ENCODE measurements at regions not wholly inside any gene's neighbourhood (a gene's known extent, or its start where the extent isn't known, plus 50 kb on each side); places are given as distances from the start of the nearest gene placed in this dataset.

- no peak for TF ChIP-seq CTCF (IDR thresholded peaks at IDR 0.05; ENCODE audit: insufficient read depth, low read depth, low read length, missing control alignments)
- H3K4me3 ChIP-seq (ENCODE audit: low read depth, low read length) = no peak overlapping the region
- DNase-seq (ENCODE audit: low read depth) = no peak
Observed at GRCh38 chr13:86559901-86560300, 760.7 kb upstream of the SLITRK6 start.

GRCh38 chr13:86562866-86563265 lies 763.6 kb upstream of the SLITRK6 start:
- no peak for DNase-seq (ENCODE audit: low read depth)
- no peak overlapping the region for H3K4me3 ChIP-seq (ENCODE audit: low read depth, low read length)
- no peak for TF ChIP-seq CTCF (IDR thresholded peaks at IDR 0.05; ENCODE audit: insufficient read depth, low read depth, low read length, missing control alignments)

DNA sequence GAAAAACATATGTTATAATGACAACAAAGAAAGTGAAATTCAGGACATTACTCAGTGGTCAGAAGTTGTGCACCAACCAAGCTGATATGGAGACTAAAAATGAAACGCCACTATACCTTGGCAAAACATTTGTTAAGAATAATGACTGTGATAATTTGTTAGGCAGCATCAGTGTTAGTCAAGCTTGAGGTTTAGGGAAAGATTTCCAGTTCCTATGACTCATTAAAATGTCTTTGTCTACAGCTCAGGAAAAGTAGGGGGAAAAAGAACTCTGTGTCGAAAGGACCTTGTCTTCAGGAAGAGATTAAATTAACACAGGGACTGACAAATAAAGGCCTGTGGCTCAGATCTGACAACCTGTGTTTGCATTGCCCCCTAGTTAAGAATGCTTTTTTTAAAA lies 764.1 kb upstream of the SLITRK6 start:
- H3K4me3 ChIP-seq (ENCODE audit: low read depth, low read length) = no peak overlapping the region
- TF ChIP-seq CTCF (IDR thresholded peaks at IDR 0.05; ENCODE audit: insufficient read depth, low read depth, low read length, missing control alignments) = no peak
- no peak for DNase-seq (ENCODE audit: low read depth)

DNA sequence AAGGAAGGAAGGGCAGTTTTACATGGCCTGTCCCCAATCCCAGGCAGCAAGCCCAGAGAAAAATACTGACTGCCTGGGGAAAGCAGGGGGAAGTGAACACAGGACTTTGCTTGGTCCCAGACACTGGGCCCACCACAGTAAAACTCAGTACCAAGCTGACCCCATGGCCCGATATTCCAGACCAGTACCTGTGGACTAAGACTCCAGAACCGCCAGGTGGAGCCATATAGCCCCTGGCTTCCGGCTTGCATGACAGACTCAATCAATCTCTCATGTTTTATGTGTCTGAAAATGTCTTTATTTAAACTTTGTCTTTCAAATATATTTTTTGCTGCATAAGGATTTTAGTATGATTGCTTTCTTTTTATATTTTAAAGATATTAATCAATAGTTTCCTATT lies 767.9 kb upstream of the SLITRK6 start:
- H3K4me3 ChIP-seq (ENCODE audit: low read depth, low read length) = no peak overlapping the region
- DNase-seq (ENCODE audit: low read depth) = no peak
- TF ChIP-seq CTCF (IDR thresholded peaks at IDR 0.05; ENCODE audit: insufficient read depth, low read depth, low read length, missing control alignments) = no peak

DNA sequence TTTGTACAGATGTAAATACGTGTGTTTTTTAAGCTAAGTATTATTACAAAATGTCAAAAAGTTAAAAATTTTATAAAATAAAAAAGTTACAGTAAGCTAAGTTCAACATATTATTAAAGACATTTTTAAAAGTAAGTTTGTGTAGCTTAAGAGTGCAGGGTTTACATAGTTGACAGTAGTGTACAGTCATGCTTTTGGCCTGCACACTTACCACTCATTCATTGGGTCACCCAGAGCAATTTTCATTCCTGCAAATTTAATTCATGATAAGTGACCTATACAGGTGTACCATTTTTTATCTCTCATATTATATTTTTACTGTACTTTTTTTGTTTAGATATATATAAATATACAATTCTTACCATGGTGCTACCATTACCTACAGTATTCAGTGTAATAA lies 769.9 kb upstream of the SLITRK6 start:
- no peak overlapping the region for H3K4me3 ChIP-seq (ENCODE audit: low read depth, low read length)
- no peak for TF ChIP-seq CTCF (IDR thresholded peaks at IDR 0.05; ENCODE audit: insufficient read depth, low read depth, low read length, missing control alignments)
- no peak for DNase-seq (ENCODE audit: low read depth)

DNA sequence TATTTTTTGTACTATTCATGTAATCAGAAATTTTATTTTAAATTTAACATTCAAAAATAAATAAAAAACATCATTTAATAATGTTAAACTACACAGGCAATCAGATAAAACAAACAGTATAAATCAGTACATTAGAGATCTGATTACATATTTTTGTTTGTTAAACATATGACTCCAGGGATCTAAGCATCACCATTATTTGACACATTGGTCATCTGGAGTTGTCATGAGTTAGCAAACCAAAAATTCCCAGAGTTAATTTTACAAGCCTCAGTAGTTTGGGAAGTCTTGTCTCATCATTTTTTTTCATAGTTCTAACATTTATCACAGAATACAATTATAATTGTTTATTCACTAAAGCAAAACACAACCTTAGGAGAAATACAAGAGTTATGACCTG lies 770.8 kb upstream of the SLITRK6 start:
- H3K4me3 ChIP-seq (ENCODE audit: low read depth, low read length) = no peak overlapping the region
- no peak for TF ChIP-seq CTCF (IDR thresholded peaks at IDR 0.05; ENCODE audit: insufficient read depth, low read depth, low read length, missing control alignments)
- no peak for DNase-seq (ENCODE audit: low read depth)

DNA sequence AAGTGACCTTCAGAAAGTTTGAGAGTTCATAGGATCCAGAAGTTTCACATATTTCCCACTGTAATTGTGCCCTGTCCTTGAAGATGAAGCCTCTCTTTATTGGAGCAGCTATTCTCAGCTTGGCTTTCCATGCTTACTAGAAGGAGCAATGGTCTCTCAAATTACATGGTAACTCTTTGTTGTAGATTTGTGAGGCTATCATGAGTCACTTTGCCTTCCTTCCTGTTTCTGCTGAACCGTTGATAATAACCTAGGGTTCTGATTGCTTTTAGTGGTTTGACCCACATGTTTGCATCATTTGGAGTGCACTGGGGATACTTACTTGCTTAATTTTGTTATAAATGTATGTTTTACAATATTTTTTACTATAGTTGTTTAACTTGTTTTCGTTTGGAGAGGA lies 772.9 kb upstream of the SLITRK6 start:
- no peak for TF ChIP-seq CTCF (IDR thresholded peaks at IDR 0.05; ENCODE audit: insufficient read depth, low read depth, low read length, missing control alignments)
- DNase-seq (ENCODE audit: low read depth) = no peak
- H3K4me3 ChIP-seq (ENCODE audit: low read depth, low read length) = no peak overlapping the region

Measured in GM12865 (cell line).